ENCODE measurements at regions not wholly inside any gene's neighbourhood (a gene's known extent, or its start where the extent isn't known, plus 50 kb on each side); places are given as distances from the start of the nearest gene placed in this dataset.

- no peak for DNase-seq (ENCODE audit: low read depth)
Measured at GRCh38 chr16:49216593-49216992, 65.0 kb downstream of the CBLN1 start.

GRCh38 chr16:49213594-49213993, 68.0 kb downstream of the CBLN1 start:
- DNase-seq (ENCODE audit: low read depth), result no peak

DNA sequence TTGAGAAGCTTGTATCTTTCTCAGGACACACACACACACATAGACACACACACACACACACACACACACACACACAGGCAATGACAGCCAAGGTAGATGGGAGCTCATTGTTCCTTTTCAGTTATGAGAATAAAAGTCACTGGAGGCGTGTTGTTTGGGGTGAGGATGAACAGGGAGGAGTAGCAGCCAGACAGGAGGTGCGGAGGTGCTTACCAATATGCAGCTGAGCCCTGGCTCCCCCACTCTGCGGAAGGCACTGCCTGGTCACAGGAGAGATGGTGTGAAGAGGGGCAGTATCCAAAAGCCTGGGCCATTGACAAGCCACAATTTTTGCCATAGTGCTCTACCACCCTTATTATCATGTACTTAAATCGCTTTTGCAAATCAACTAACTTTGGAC, 77.4 kb downstream of the CBLN1 start:
- no peak for DNase-seq (ENCODE audit: low read depth)

- no peak for DNase-seq (ENCODE audit: low read depth)
Measured at GRCh38 chr16:49203361-49203760, 78.3 kb downstream of the CBLN1 start.

- DNase-seq (ENCODE audit: low read depth), result no peak
Measured at GRCh38 chr16:49201118-49201517, 80.5 kb downstream of the CBLN1 start.

- no peak for DNase-seq (ENCODE audit: low read depth)
Measured at GRCh38 chr16:49200223-49200820, 81.3 kb downstream of the CBLN1 start.

DNA sequence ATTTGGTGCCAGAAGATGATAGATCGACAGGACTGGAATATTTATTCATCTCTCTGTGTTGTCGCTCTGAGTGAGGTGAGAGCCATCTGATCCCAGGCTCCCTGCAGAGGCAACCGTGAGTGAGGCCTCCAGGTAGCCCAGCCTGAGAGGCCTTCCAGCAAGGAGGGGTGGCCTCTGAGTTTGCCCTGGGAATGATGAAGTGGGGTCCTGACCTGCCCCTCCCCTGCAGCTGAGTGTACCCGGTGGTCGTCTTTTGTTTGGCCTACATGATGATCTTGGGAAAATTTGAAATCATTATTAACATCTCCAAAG, 86.4 kb downstream of the CBLN1 start:
- DNase-seq (ENCODE audit: low read depth), result no peak

DNA sequence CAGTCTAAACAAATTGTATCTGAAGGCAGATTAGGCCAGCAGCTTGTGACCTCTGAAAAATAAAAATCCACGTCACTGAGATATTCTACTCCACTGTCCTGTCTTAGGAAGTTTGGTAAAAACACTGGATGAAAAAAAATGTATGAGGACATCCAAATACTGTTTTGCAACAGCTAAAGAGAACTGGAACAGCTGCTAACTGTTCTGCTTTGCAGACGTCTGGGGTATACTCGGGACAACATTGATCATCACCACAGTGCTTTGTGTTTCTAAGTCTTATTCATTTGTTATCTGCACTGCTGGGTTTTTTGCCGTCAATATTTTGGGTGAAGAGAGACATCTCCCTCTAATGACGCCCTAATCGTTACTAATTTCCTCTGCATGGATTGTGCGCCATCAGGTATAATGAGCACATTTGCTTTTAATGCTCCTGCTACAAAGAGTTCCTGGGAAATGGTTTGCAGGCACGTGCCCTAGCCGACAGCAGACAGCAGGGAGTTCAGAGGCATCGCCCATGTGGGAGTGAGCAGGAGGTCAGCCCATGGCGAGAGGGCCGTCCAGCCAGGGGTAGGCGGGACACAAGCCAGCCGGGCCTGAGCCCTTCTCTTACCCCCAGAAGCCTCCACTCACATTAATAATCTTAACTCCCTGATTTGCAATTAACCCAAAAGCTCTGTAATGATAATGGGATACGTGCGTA, 87.0 kb downstream of the CBLN1 start:
- no peak for DNase-seq (ENCODE audit: low read depth)

GRCh38 chr16:49193596-49193995, 88.0 kb downstream of the CBLN1 start:
- DNase-seq (ENCODE audit: low read depth), result no peak

GRCh38 chr16:49189286-49189685, 92.4 kb downstream of the CBLN1 start:
- peak; percentile 89 for DNase-seq (ENCODE audit: low read depth)

- no peak for DNase-seq (ENCODE audit: low read depth)
Measured at GRCh38 chr16:49183911-49184310, 97.7 kb downstream of the CBLN1 start.

DNA sequence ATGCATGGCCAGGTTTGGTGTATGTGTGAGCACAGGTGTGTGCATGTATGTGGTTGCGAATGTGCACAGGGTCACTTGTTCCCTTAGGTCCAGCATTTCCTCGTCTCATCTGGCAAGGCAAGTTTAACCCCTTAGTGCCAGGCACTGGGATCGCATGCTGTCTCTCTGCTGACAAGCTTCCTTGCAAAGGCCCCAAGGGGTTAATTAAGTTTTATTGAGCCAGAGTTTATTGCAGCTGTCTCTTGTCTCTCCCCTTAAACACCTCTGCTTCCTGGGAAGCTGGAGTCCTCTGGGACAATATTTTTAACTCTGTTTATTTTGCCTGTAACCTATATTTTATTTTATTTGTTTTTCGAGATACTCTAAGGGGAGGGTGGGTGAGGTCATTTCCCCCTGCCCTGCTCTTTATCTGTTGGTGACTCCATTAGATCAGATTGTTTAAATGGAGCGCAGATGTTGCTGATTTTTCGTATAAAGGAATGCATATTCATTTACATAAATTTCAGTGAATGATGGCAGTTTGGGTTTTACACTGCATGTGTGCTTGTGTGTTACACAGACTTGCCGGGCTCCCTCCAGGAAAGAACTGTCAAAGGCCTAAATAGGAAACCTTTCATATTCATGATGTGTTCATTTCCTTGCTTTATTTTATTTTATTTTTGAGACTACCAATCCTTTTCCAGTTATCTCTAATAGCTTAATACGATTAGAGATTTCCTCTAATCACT, 99.7 kb downstream of the CBLN1 start:
- no peak for DNase-seq (ENCODE audit: low read depth)

DNA sequence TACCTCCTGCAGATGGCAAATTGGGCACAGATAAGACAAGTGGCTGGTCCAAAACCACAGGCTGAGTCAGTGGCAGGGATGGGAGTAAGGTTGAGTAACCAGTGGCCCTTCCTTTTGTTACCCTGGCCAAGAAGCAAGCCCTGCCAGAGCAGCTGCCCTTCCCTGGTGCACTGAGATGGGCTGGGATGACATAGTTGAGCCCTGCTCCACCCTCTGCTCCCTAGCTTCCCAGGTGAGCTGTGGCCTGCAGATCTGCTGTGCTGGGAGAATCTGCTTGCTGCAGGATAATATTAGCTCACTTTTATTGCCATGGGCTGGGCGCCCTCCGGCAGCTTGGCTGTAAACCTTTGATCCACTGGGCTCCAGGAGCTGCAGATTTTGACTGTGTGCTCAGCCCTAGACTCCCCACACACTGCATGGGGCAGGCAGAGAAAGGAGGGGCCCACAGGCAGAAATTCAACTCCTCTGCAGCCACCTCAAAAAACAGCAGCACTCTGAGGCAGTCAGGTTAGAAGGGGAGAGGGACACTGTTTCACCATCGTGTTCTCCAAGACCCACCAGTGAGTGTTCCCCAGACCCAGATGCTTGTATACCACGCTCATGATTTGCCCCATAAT, 101.8 kb downstream of the CBLN1 start:
- peak; percentile 45 for DNase-seq (ENCODE audit: low read depth)

DNA sequence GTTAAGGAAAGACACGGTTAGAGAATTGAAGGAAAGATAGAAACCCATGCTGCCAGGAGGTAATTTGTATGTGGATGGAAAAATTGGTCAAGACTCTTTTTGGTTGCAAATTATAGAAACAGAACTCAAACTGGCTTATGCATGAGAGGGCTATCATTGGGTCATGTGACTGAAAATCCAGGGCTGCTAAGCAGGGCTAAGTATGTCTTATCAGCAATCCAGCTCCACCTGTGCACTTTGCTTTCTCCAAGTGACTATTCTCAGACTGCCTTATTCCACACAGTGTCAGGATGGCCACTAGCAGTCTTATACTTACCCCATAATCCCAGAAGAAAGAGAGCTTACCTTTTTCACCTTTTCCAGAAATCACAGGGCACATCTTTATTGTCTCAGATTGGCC, 113.5 kb downstream of the CBLN1 start:
- no peak for DNase-seq (ENCODE audit: low read depth)

GRCh38 chr16:49165025-49165424, 116.6 kb downstream of the CBLN1 start:
- DNase-seq (ENCODE audit: low read depth), result no peak

- DNase-seq (ENCODE audit: low read depth), result no peak
Measured at GRCh38 chr16:49161191-49161590, 120.4 kb downstream of the CBLN1 start.

DNA sequence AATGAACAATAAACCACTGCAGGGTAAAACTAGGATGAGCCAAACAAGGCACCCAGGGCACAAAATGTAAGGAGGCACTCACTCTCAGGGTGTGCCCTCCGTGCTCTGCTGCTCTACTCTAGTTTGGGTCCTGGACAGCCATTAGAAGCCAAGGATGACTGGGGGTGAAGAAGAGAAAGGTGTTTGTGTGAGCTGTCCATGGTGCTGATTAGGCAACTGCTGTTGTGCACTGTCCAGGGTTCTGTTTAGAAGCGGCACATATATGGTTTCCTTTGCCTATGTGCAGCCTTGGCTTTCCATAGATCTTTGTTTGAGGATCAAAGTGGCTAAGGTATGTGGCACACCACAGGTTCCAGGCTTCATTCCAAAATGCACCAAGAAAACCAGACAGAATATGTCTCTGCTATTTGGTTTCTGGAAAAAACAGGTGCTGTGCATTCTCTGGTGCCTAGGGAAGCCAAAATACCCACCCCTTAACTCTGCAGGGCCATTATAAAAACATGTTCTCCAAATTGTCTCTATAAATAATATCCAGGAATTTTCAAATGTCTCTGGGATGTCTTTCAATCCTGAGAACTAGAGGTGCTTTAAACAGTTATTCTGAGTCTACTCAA, 123.5 kb downstream of the CBLN1 start:
- DNase-seq (ENCODE audit: low read depth), result peak; percentile 43

- DNase-seq (ENCODE audit: low read depth), result no peak
Measured at GRCh38 chr16:49150341-49150740, 131.3 kb downstream of the CBLN1 start.

GRCh38 chr16:49148410-49148809, 133.2 kb downstream of the CBLN1 start:
- no peak for DNase-seq (ENCODE audit: low read depth)

- DNase-seq (ENCODE audit: low read depth), result no peak
Measured at GRCh38 chr16:49140618-49141017, 141.0 kb downstream of the CBLN1 start.

GRCh38 chr16:49130397-49130796, 151.2 kb downstream of the CBLN1 start:
- DNase-seq (ENCODE audit: low read depth), result no peak

DNA sequence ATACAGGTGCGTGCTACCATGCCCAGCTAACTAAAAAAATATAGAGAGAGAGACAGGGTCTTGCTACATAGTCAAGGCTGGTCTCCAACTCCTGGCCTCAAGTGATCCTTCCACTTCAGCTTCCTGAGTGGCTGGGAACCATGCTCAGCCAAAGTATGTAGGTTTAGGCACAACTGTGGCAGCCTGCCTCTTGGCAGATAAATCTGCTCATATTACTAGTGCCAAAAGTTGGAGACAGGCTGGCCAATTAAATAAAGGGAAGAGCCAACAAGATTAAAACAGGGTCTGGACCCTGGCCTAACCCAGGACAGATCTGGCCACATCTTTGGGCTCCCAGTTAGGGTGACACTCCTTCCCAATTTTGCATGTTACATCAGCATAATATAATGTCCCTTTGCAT, 151.7 kb downstream of the CBLN1 start:
- no peak for DNase-seq (ENCODE audit: low read depth)
